GM19397 (cell line): ENCODE measurements at regions not wholly inside any gene's neighbourhood (a gene's known extent, or its start where the extent isn't known, plus 50 kb on each side); places are given as distances from the start of the nearest gene placed in this dataset.

ENCODE experiments used
- ATAC-seq: cut with Tn5 transposase; IDR thresholded peaks from one replicate; pipeline ENCODE4 v1.9.1; 2021; ENCODE audit warnings: mild to moderate bottlenecking, moderate library complexity; ENCODE audit not compliant: unreplicated experiment

DNA sequence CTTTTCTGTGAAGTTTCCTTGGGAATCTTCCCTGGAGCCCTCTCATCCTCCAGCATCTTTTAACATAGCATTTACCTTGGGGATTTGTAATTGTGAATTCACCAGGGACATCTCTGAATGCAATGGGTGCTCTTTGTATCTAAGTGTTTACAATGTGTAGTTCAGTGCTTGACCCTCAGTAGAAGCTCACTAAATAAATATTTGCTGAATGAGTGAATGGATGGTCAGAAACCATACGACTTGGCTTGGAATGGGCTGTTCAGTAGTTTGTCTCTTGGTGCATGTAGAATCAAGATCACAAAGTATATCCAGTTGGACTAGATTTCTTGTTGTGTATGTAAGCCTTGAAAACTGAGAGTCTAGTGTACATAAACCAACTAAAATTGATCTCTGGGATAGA, 81.8 kb upstream of the MEF2C start:
- ATAC-seq = no peak

DNA sequence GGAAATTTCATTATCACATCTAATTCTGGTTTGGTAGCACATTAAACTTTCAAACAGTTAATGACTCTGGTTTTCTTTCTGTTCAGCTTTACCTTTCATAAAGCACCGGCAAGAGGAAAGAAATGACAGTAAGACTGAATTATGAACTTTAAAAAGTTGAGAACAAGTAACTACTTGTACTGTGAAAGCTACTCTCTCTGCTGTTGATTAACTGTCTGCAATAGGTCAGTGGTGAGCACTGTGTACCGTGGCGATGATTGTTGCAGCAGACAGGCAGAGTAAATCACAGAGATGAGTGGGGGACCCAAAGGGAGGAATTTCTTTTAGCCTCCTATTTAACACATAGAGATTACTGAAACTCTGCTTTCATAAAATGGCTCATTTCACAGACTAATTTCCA, 74.0 kb upstream of the MEF2C start:
- no peak for ATAC-seq

DNA sequence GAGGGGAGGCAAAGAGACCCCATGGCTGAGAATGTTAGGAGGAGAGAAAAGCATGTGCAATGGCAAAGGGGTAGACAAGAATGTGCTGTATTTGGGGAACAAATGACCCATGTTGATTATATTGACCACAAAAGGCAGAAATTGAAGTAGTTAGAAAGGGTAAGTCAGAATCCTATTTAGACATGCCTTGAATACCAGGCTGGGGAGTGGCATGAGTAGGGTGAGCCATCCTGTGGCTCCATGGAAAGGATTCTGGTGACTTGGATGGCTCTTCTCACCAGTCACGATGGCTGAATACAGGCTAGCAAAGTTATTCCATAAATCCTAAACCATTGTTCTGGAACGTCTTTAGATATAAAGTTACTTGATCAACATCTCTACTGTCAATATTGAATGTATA, 73.4 kb upstream of the MEF2C start:
- no peak for ATAC-seq

DNA sequence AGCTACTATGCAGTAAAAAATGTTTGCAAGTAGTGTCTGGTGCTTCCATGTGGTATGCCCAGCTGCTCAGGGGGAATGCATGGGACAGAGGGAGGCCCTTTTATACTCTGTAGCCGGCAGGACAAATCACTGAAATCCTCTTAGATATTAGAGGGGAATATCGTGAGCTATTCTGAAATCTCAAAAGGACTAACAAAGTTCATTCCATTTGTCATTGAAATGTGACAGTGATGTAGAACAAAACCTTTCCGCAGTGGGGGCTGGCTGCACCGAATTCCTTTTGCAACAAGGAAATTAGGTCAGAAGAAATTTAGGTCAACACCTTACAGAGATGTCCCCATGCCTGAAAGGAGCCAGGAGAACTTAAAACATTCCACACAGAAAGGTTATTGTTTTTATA, 72.4 kb upstream of the MEF2C start:
- ATAC-seq = no peak

DNA sequence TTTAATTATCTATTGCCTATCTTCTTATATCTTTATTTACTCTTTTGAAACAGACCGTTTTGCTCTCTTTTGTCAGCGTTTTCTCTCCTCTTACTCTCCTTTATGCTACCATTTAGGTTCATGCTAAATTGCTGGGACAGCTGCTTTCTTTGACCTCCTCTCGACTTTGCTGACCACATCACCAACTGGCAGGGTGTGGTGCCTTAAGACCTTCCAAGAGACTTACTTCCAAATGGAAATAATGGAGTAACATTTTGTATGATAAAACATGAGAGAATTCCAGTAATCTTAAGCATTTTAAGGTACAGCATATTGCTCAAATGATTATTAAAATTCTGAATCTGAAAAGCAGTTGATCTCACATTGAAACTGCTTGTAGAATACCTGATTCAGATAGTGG, 71.5 kb upstream of the MEF2C start:
- ATAC-seq = no peak

DNA sequence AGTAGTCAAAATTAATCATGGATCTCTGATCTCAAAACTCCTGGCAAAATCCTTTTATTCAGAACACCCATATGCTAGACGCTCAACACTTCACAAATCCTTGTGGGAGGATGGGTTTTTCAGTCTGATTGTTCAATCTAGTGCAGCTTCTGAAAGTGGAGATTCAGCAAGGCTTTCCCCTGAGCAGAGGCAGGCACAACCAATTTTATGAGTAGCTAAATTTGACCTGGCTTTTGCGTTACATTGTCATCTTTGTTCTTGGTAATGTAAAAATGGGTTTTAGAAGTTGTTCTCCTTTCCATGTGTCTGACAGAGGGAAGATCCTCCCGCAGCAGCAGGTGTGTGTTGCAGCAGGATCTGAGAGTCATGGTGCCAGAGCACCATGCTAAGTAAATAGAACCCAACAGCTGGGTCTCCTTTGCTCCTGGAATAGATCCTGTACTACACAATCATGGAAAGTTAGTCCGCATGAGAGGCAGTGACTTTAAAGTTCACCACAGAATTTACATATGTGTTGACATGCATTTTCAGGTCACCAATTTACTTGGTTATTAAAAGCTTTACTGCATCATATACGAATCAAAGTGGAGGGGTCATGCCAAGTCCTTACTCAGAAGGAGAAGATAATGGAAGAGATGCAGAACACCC, 70.1 kb upstream of the MEF2C start:
- ATAC-seq = no peak

DNA sequence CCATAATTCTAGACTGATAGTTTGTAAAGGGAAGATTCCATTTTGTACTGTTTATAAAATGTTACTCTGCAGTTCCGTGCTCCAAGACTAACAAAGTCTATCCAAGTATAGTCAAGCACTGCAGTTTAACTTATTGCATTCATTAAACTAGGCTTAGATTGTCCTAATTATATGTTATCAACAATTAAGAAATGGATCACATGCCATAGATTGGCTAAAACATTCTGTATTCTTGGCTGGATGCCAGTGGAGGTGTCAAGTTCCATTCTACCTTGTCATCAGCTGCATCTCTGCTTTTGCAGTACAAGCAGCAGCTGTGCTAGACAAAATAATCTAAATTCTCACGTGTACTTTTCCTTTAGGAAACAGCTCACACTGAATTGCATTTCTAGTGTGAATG, 69.4 kb upstream of the MEF2C start:
- ATAC-seq = no peak

DNA sequence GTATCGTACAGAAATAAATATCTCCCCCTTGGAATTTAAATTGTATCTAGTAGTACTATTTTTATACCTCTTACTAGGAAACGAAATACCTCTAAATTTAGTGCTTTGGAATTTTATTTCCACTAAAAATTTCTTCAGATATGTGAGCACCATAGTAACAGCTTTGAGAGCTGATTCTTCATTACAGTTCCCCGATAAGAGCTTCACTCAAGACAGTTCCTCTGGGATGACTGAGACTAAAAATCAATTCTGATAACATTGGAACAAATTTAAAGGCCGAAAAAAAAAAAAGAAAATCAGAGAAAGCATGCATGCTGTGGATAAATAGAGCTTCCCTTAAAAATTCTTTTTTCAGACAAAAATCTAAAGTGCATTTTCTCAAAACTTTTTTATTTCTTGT, 68.5 kb upstream of the MEF2C start:
- ATAC-seq = no peak

DNA sequence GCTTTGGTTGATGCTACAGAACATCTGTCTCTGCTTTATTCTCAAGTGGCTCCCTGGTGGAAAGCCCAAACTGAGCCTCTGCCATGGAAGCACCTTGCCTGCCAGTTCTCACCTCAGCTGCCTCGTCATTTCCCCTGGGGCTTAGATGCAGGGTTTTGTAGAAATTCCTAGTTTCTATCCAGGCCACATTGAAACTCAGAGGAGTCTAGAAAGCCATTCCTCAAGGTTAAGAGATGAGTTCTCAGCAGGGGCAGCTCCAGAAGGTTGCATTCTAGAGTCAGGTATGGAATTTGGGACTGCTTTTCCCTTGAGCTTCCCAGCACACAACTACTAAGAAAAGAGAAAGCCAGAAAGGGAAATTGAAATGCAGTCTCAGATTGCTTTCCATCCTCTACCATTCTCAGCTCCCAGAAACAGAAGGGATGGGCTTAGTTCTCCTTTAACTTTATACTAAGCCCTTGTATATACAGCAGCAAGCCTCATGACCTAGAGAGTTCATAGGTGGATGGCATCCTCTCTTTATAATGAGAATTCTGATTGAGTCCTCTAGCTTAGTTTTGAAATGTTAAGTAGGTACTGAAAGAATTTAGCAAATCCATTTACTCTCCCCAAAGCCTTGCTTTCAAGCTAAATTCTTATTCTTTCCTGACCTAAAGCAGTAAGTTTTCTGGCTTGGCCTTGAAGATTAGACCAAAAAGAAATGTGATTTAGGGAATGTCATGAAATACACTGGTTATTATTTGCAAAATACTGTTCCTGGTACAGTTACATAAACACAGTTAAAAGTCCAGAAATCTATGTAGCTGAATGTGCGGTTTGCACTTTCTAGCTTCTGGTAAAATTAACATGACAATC, 66.0 kb upstream of the MEF2C start:
- ATAC-seq = no peak

DNA sequence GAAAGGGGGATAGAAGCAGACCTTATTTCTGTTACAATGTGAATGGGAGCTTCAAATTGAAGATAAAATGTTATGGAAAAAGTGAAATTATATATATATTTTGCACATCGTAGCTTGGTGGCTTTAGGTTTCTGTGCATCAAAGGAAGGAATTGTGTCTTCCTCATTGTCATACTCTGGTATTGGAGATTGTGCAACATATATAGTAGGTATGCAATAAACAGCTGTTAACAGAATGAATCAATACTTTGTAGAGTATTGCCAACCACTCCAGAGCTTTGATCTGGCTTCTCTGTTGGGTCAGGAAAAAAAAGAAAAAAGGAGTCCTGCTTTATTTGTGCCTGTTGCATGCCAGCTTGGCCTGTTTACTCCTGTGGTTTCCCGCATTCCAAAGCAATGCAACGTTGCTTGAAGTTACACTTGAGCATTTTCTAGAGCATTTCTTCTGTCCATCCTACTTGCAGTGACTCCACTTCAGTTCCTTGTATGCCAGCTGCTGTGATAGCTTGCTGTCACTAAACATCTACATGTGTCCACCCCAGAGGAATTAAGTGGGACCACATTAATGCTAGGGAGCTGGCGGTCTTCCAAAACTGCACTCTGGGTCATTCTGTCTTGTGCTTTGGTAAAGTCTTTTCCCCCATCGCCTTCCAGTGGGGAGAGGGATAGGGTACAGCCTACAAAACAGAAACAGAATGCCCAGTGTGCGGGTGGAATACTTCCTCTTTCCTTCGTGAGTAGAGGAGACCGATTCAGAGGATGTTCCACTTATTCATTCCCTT, 62.0 kb upstream of the MEF2C start:
- ATAC-seq = no peak

DNA sequence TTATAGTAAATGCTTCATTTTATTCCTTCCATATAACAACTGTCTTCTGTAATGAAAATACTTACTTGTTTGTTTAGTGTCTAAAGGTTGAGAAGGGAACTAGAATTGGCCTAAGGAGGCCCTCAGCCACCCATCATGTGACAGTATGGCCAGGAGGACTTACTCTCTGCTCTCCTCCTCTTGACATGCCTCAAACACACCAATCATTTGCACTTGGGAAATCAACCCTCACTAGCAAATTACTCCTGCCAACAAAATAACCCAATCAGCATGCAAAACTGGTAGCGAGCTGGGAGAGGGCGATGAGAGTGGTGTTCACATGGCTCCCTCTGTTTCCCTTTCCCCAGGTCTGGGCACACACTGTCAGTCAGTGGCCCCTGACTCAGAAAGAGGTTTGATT, 58.6 kb upstream of the MEF2C start:
- no peak for ATAC-seq

DNA sequence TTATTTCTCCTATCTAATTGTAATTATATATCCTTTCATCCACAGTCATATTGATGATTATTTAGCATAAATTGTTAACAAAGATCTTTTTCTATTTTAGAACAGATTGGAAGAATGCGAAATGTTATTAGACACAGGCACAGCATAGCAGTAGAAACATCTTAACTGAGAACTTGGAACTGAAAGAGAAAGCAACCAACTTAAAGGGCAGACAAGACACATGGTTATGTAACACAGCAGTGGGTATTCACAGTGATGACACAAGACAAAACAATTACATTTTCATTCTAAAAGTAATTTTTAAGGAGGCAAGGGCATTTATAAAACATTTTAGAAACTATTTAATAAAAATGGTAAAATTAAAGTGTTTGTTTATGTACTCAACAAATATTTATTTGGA, 57.7 kb upstream of the MEF2C start:
- peak; percentile 75 for ATAC-seq

DNA sequence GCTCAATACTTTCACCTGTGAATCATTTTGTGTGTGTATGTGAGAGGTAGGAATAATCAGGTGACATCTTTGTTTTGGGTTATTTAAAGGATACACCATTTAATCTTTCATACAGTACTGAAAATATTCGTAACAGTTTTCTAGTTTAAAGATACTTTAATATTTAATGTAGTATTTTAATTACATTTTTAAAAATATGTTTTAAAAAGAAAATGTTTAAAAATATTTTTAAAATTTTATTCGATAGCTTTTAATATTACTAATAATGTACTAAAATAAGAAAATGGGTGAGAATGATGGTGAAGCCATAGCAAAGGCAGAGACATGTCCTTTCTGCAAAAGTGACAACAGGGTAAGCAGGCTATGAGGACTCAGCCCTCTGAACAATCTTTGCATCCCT, 56.3 kb upstream of the MEF2C start:
- ATAC-seq = no peak

DNA sequence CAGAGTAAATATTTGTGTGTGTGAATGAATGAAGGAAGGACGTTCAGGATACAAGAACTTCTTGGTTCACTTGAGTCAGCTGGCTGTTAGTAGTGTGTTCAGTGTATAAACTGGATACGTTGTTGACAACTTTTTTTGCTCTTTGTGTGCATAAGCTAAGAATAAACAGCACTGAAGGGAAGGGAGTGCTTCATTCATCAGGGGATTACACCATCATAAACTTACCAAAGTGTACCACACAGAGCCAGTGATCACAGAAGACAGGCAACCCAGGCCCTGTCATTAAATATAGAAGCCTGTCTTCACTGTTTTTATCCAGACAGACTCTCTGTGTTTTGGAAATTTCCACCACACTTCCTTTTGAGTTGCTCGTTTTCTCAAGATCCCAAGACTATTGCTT, 55.5 kb upstream of the MEF2C start:
- no peak for ATAC-seq

DNA sequence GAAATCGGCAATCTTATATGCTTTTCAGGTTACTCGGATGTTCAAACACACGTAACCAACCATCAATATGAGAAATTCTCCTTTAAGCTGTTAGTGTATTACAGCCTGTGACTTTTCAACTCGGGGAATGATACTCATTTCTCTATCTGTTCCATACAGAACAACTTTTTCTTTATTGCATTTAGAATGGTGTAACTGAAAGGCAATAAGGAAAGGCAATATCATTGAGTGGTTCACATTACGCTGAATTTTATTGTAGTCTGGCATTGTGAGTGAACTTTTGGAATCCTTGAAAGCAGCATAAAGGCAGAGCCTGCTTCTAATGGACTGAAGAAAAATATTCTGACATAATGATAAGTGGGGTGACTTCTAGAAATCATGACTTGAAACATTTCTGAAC, 54.4 kb upstream of the MEF2C start:
- ATAC-seq = no peak

DNA sequence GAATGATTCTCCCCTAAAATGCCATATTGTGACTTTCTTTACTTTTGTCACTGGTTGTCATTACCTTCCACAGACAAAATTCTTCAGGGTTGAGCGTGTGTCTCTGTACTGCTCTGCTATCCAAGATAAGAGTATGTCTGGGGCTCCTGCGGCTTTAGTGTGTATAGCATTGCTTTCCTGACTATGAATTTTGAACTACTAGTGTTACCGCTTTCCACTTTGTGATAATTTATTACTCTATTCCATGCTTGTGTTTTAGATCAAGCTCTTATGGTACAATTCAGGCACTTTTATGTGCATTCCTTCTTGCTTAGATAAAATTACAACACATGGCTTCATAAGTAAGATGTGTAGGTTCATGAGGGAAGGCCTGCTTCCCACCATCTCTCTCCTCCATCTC, 51.5 kb upstream of the MEF2C start:
- no peak for ATAC-seq
